ENCODE measurements at regions not wholly inside any gene's neighbourhood (a gene's known extent, or its start where the extent isn't known, plus 50 kb on each side); places are given as distances from the start of the nearest gene placed in this dataset.

- ChIA-PET POLR2A (interaction anchor here (0.7 kb wide), 1 partner anchor 110 kb away, joined by 3 read pairs; no protein-coding TSS in a partner anchor), CTCF (no interaction called here)
- H3K4me1 ChIP-seq, result peaks cover 48% of the 10 kb centered on the region
- H3K9me3 ChIP-seq, result no peaks in the 10 kb centered on the region
- DNase-seq, result no peak
- H3K4me3 ChIP-seq (ENCODE audit: low read depth, low read length), result no peak overlapping the region
- no peaks in the 10 kb centered on the region for H3K36me3 Mint-ChIP-seq (ENCODE audit: insufficient read depth, unreplicated experiment)
- no peaks in the 10 kb centered on the region for H3K36me3 ChIP-seq (ENCODE audit: control insufficient read depth, insufficient read depth, low read length)
- H3K27me3 ChIP-seq (replicated peaks; ENCODE audit: control insufficient read depth, insufficient read depth, low read length), result no peaks in the 10 kb centered on the region
- no peak overlapping the region for H3K27ac Mint-ChIP-seq (ENCODE audit: unreplicated experiment)
- H3K4me1 Mint-ChIP-seq (ENCODE audit: low read depth, unreplicated experiment), result peaks cover 35% of the 10 kb centered on the region
- intact Hi-C loops (cut with micrococcal nuclease; ENCODE audit: unreplicated experiment), result no loop called here
- no TSS peak for BruUV-seq (replicated peaks)
- no peak for TF ChIP-seq CTCF (IDR thresholded peaks at IDR 0.05; ENCODE audit: insufficient read depth in 1 of 2, low read depth in 1 of 2, low read length in 1 of 2, severe bottlenecking in 1 of 2, unreplicated experiment in 1 of 2)
- peaks cover 10% of the 10 kb centered on the region for H3K9me3 Mint-ChIP-seq (ENCODE audit: unreplicated experiment)
- H3K4me3 Mint-ChIP-seq (ENCODE audit: unreplicated experiment), result no peak overlapping the region
- H3K27me3 Mint-ChIP-seq (ENCODE audit: insufficient read depth, unreplicated experiment), result no peaks in the 10 kb centered on the region
These were observed 137.4 kb upstream of the MYCN start for GRCh38 chr2:15802657-15803542.

DNA sequence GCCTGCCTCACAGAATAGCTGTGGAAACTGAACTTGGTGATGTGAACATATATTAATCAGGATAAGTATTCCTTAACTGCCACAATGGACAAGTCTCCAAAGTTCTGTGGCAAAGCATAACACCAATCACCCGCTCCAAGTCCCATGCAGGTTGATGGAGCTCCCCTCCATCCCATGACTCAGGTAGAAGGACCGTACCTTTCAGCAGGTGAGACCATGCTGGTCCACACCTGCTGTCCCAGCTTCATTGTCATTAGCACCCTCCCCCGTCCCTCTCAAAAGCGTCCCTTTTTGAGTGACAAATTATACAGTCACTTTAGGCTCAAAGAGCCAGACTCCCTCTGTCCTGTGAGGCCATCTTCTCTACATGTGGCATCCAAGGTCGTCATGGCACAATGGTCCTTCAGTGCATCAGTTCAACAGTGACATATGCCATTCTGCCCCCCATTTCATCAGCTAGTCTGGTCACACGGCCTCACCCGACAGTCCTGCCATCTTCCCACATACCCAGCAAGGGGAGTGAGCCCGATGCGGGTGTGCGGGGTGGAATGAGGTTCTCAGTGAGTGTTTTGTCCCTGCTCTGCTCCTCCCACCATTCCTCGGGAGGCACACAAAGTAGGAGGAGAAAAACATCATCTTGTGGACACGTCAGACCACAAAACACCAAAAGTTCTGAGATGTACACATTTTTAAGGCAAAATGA lies 136.7 kb upstream of the MYCN start:
- DNase-seq, result no peak
- no peaks in the 10 kb centered on the region for H3K27me3 Mint-ChIP-seq (ENCODE audit: insufficient read depth, unreplicated experiment)
- no peaks in the 10 kb centered on the region for H3K36me3 Mint-ChIP-seq (ENCODE audit: insufficient read depth, unreplicated experiment)
- CTCF ChIA-PET, result no interaction called here
- BruUV-seq (replicated peaks), result no TSS peak
- no peak overlapping the region for H3K4me3 Mint-ChIP-seq (ENCODE audit: unreplicated experiment)
- no peak for TF ChIP-seq CTCF (IDR thresholded peaks at IDR 0.05; ENCODE audit: insufficient read depth in 1 of 2, low read depth in 1 of 2, low read length in 1 of 2, severe bottlenecking in 1 of 2, unreplicated experiment in 1 of 2)
- Histone ChIP-seq H3K36me3 (ENCODE audit: control insufficient read depth, insufficient read depth, low read length) (no peaks in the 10 kb centered on the region), H3K9me3 (no peaks in the 10 kb centered on the region), H3K4me1 (peaks cover 40% of the 10 kb centered on the region), H3K4me3 (ENCODE audit: low read depth, low read length) (no peak overlapping the region), H3K27me3 (replicated peaks; ENCODE audit: control insufficient read depth, insufficient read depth, low read length) (no peaks in the 10 kb centered on the region)
- H3K9me3 Mint-ChIP-seq (ENCODE audit: unreplicated experiment), result peaks cover 10% of the 10 kb centered on the region
- no peak overlapping the region for H3K27ac Mint-ChIP-seq (ENCODE audit: unreplicated experiment)
- intact Hi-C loops (cut with micrococcal nuclease; ENCODE audit: unreplicated experiment), result no loop called here
- peaks cover 27% of the 10 kb centered on the region for H3K4me1 Mint-ChIP-seq (ENCODE audit: low read depth, unreplicated experiment)
- POLR2A ChIA-PET, result interaction anchor here (0.7 kb wide), 1 partner anchor 109 kb away, joined by 3 read pairs; no protein-coding TSS in a partner anchor

GRCh38 chr2:15804246-15804619 lies 136.1 kb upstream of the MYCN start:
- Mint-ChIP-seq H3K4me1 (ENCODE audit: low read depth, unreplicated experiment) (peaks cover 21% of the 10 kb centered on the region), H3K9me3 (ENCODE audit: unreplicated experiment) (peaks cover 10% of the 10 kb centered on the region), H3K27me3 (ENCODE audit: insufficient read depth, unreplicated experiment) (no peaks in the 10 kb centered on the region), H3K4me3 (ENCODE audit: unreplicated experiment) (no peak overlapping the region), H3K27ac (ENCODE audit: unreplicated experiment) (no peak overlapping the region), H3K36me3 (ENCODE audit: insufficient read depth, unreplicated experiment) (no peaks in the 10 kb centered on the region)
- no peak for TF ChIP-seq CTCF (IDR thresholded peaks at IDR 0.05; ENCODE audit: insufficient read depth in 1 of 2, low read depth in 1 of 2, low read length in 1 of 2, severe bottlenecking in 1 of 2, unreplicated experiment in 1 of 2)
- no peak overlapping the region for H3K4me3 ChIP-seq (ENCODE audit: low read depth, low read length)
- H3K9me3 ChIP-seq, result no peaks in the 10 kb centered on the region
- no peak for DNase-seq
- no TSS peak for BruUV-seq (replicated peaks)
- intact Hi-C loops (cut with micrococcal nuclease; ENCODE audit: unreplicated experiment), result no loop called here
- peaks cover 34% of the 10 kb centered on the region for H3K4me1 ChIP-seq
- CTCF ChIA-PET, result no interaction called here
- POLR2A ChIA-PET, result no interaction called here
- no peaks in the 10 kb centered on the region for H3K36me3 ChIP-seq (ENCODE audit: control insufficient read depth, insufficient read depth, low read length)
- no peaks in the 10 kb centered on the region for H3K27me3 ChIP-seq (replicated peaks; ENCODE audit: control insufficient read depth, insufficient read depth, low read length)
